GM21786 (cell line): ENCODE measurements at regions not wholly inside any gene's neighbourhood (a gene's known extent, or its start where the extent isn't known, plus 50 kb on each side); places are given as distances from the start of the nearest gene placed in this dataset.
A peak's percentile ranks its signal among the peaks of the same experiment; 100 is the strongest.

Experiments used
- ATAC-seq: cut with Tn5 transposase; IDR thresholded peaks from one replicate; pipeline ENCODE4 v1.9.1; 2021; ENCODE audit not compliant: unreplicated experiment

- no peak for ATAC-seq
These were observed 61.3 kb upstream of the NFKB1 start for GRCh38 chr4:102439812-102440211.

GRCh38 chr4:102440498-102440897 is 60.7 kb upstream of the NFKB1 start:
- ATAC-seq: no peak

GRCh38 chr4:102441978-102442911 is 58.9 kb upstream of the NFKB1 start:
- ATAC-seq: no peak

- ATAC-seq: no peak
These were observed 56.4 kb upstream of the NFKB1 start for GRCh38 chr4:102444752-102445151.

- no peak for ATAC-seq
These were observed 55.9 kb upstream of the NFKB1 start for GRCh38 chr4:102445213-102445612.

GRCh38 chr4:102447413-102447812 is 53.7 kb upstream of the NFKB1 start:
- ATAC-seq: no peak

- ATAC-seq: peak; percentile 84
These were observed 51.3 kb upstream of the NFKB1 start for GRCh38 chr4:102449751-102450352.

GRCh38 chr4:102451266-102451665 is 49.9 kb upstream of the NFKB1 start:
- no peak for ATAC-seq
